ENCODE measurements at regions not wholly inside any gene's neighbourhood (a gene's known extent, or its start where the extent isn't known, plus 50 kb on each side); places are given as distances from the start of the nearest gene placed in this dataset.

- no peak for DNase-seq (ENCODE audit: extremely low read depth, insufficient read length)
- Histone ChIP-seq H3K27me3 (replicated peaks; ENCODE audit: control insufficient read depth, insufficient read depth, low read length) (no peaks in the 10 kb centered on the region), H3K4me3 (replicated peaks; ENCODE audit: low read depth, low read length) (no peak overlapping the region), H3K36me3 (ENCODE audit: control insufficient read depth, insufficient read depth, low read length) (no peaks in the 10 kb centered on the region)
- no peak for TF ChIP-seq CTCF (IDR thresholded peaks at IDR 0.05; ENCODE audit: insufficient read depth, low read length, poor library complexity, severe bottlenecking)
Observed at GRCh38 chr19:31461814-31462539, 112.7 kb upstream of the TSHZ3 start.

DNA sequence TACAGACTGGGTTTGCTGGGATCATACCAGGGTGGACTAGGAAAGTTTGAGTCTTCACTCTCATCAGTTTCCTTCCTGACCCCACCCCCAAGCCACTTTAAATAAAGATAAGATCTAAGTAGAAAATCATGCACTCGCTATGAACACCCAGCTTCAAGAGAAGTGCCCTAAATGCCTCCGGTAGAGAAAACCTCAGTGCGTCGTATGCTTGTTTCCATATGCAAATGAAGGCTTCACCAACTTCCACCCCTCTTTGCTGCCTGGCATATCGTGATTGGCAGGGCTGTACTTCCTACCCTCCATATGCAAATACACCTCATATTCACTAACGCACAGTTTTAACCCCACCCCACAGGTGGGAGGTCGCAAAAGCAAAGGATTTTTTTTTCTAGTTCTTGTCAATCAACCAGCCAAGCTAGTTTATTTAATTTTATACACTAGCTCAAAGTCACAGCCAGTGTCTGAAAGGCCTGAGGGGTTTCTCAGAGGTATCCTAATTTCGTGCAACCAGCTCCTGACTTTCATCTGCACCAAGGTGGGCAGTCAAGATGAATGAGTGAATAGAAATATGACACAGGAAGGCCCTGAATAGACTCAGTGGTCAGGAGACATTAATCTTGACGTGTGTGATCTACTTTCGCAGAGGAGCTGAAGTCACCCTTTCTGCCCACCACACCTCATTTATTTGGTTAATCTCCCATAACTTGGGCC is 121.1 kb upstream of the TSHZ3 start:
- H3K27me3 ChIP-seq (replicated peaks; ENCODE audit: control insufficient read depth, insufficient read depth, low read length): no peaks in the 10 kb centered on the region
- no peak for DNase-seq (ENCODE audit: extremely low read depth, insufficient read length)
- H3K4me3 ChIP-seq (replicated peaks; ENCODE audit: low read depth, low read length): no peak overlapping the region
- TF ChIP-seq CTCF (IDR thresholded peaks at IDR 0.05; ENCODE audit: insufficient read depth, low read length, poor library complexity, severe bottlenecking): no peak
- H3K36me3 ChIP-seq (ENCODE audit: control insufficient read depth, insufficient read depth, low read length): no peaks in the 10 kb centered on the region

DNA sequence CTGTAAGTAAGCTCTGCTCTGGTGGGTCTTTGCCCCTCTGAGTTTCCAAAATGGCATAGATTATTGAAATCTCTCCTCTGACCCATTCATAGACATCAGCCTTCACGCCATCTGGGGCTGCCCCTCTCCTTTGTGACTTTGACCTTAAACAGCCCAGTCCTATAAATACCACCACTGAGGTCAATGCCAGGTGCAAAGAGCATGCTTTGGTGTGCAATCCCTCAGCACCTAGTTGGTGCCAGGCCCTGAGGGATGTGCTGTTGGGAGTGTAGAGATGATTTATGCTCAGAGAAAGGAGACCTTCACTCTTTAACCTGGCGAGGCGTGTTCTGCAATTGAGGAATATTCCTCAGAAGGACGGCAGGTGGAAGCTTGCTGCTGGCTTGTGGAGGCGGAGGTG is 121.7 kb upstream of the TSHZ3 start:
- TF ChIP-seq CTCF (IDR thresholded peaks at IDR 0.05; ENCODE audit: insufficient read depth, low read length, poor library complexity, severe bottlenecking): no peak
- H3K4me3 ChIP-seq (replicated peaks; ENCODE audit: low read depth, low read length): no peak overlapping the region
- H3K27me3 ChIP-seq (replicated peaks; ENCODE audit: control insufficient read depth, insufficient read depth, low read length): no peaks in the 10 kb centered on the region
- H3K36me3 ChIP-seq (ENCODE audit: control insufficient read depth, insufficient read depth, low read length): no peaks in the 10 kb centered on the region
- no peak for DNase-seq (ENCODE audit: extremely low read depth, insufficient read length)

DNA sequence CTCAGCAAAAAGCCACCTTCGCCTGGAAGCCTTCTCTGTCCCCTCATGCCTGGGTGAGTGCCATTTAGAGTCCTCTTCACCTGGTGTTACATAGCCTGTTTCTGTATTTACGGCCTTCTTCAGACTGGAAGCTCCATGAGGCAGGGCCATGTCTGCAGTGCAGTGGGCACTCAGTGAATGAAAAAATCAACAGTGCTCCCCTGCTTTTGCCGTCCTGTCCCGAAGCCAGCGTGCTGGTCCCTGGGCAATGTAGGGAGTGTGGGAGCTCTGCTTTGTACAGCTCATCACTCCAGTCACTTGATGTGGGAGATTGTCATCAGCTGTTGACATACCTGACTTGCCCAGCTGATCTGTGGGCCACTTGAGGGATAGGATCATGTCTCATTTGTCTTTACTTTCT is 129.0 kb upstream of the TSHZ3 start:
- H3K4me3 ChIP-seq (replicated peaks; ENCODE audit: low read depth, low read length): no peak overlapping the region
- no peak for TF ChIP-seq CTCF (IDR thresholded peaks at IDR 0.05; ENCODE audit: insufficient read depth, low read length, poor library complexity, severe bottlenecking)
- no peaks in the 10 kb centered on the region for H3K27me3 ChIP-seq (replicated peaks; ENCODE audit: control insufficient read depth, insufficient read depth, low read length)
- no peaks in the 10 kb centered on the region for H3K36me3 ChIP-seq (ENCODE audit: control insufficient read depth, insufficient read depth, low read length)
- no peak for DNase-seq (ENCODE audit: extremely low read depth, insufficient read length)

- TF ChIP-seq CTCF (IDR thresholded peaks at IDR 0.05; ENCODE audit: insufficient read depth, low read length, poor library complexity, severe bottlenecking): no peak
- H3K36me3 ChIP-seq (ENCODE audit: control insufficient read depth, insufficient read depth, low read length): no peaks in the 10 kb centered on the region
- DNase-seq (ENCODE audit: extremely low read depth, insufficient read length): no peak
Observed at GRCh38 chr19:31483226-31483857, 134.1 kb upstream of the TSHZ3 start.

More at GRCh38 chr19:31483226-31483857, 134.1 kb upstream of the TSHZ3 start:
- no peaks in the 10 kb centered on the region for H3K27me3 ChIP-seq (replicated peaks; ENCODE audit: control insufficient read depth, insufficient read depth, low read length)
- H3K4me3 ChIP-seq (replicated peaks; ENCODE audit: low read depth, low read length): no peak overlapping the region
